K562 (cell line): ENCODE measurements at regions not wholly inside any gene's neighbourhood (a gene's known extent, or its start where the extent isn't known, plus 50 kb on each side); places are given as distances from the start of the nearest gene placed in this dataset.

Experiments used
- ATAC-seq: fragments of 200-7000 bp; cut with Tn5 transposase; 3 replicates; pipeline ENCODE4 v1.9.1; 2020; ENCODE audit warnings: moderate library complexity
- BruUV-seq: library from RNA; stranded (reverse); fragments of 400-500 nt; replicated peaks from 2 replicates; lab custom pipeline; 2021; lab: Mats Ljungman, UMichigan
- CTCF ChIA-PET: fragments of 300-600 bp; formaldehyde crosslinking; extraction: SDS; loops from one replicate; lab custom pipeline; 2021; ENCODE audit warnings: low intra/inter-chr PET ratio; lab: Yijun Ruan, JAX
- POLR2A ChIA-PET: fragments of 300-600, 350-650 bp; sonication (Branson Sonifier 250); formaldehyde crosslinking; extraction: SDS; loops from one replicate; lab custom pipeline; 2021; ENCODE audit warnings: antibody characterized with exemption, inconsistent platforms; lab: Yijun Ruan, JAX
- DNase-seq, 4 experiments: peaks; one replicate each; pipeline versions ENCODE4 v3.0.0 to v3.0.0-alpha.2; 2011 to 2018; ENCODE audit warnings: low spot score in 3 of 4, mixed read lengths in 3 of 4; ENCODE audit errors: extremely low read depth in 1 of 4
- FAIRE-seq: peaks from 2 replicates; lab custom pipeline; 2011; peaks lifted over from hg19 to GRCh38; lab: Jason Lieb, UNC
- H2AFZ ChIP-seq: 2 replicates; pipeline ENCODE4 v1.6.0; 2011; ENCODE audit warnings: low read depth, low read length, control low read depth, inconsistent platforms
- H3K27ac ChIP-seq: fragments of 200-600 bp; 3 replicates; pipeline ENCODE4 v1.8.0; 2011; ENCODE audit warnings: low read depth, mild to moderate bottlenecking, control low read depth, inconsistent platforms, low read length, moderate library complexity, mixed read lengths; ENCODE audit errors: extremely low read depth
- H3K27me3 ChIP-seq, 2 experiments: fragments of 300-600 bp in 1 of 2; 2 replicates in 1 of 2; 3 replicates in 1 of 2; pipeline versions ENCODE4 v1.6.0 to v1.8.0; 2011; ENCODE audit warnings: inconsistent platforms in 2 of 2, low read length in 2 of 2, mild to moderate bottlenecking in 1 of 2, mixed read lengths in 1 of 2, moderate library complexity in 1 of 2; ENCODE audit not compliant: control insufficient read depth in 2 of 2, insufficient read depth in 2 of 2
- H3K36me3 ChIP-seq: fragments of 300-600 bp; 3 replicates; pipeline ENCODE4 v1.8.0; 2011; ENCODE audit warnings: mild to moderate bottlenecking, low read length, inconsistent platforms; ENCODE audit not compliant: control insufficient read depth, insufficient read depth
- H3K4me1 ChIP-seq, 2 experiments: fragments of 200-600 bp in 1 of 2; replicated peaks in 1 of 2; 2 replicates in 1 of 2; 3 replicates in 1 of 2; pipeline versions ENCODE4 v1.5.1 to v1.8.0; 2011; ENCODE audit warnings: inconsistent platforms in 2 of 2, low read length in 2 of 2, mild to moderate bottlenecking in 1 of 2, mixed read lengths in 1 of 2, moderate library complexity in 1 of 2; ENCODE audit not compliant: control insufficient read depth in 2 of 2, insufficient read depth in 2 of 2
- H3K4me2 ChIP-seq: 2 replicates; pipeline ENCODE4 v1.6.1; 2011; ENCODE audit warnings: low read length, control low read depth, inconsistent platforms, mixed read lengths; ENCODE audit not compliant: insufficient read depth
- H3K4me3 ChIP-seq: fragments of 200-600 bp; sonication (generic), shearing (Covaris generic); 2 replicates; pipeline ENCODE4 v1.5.1; 2016; ENCODE audit warnings: control low read depth, inconsistent platforms
- H3K79me2 ChIP-seq: fragments of 200-600 bp; 3 replicates; pipeline ENCODE4 v1.8.0; 2011; ENCODE audit warnings: low read length, inconsistent platforms; ENCODE audit not compliant: control insufficient read depth, insufficient read depth
- H3K9ac ChIP-seq, 2 experiments: 2 replicates each; pipeline versions ENCODE4 v1.6.0 to v1.6.1; 2011; ENCODE audit warnings: low read depth in 2 of 2, low read length in 2 of 2, control low read depth in 1 of 2, inconsistent platforms in 1 of 2, mild to moderate bottlenecking in 1 of 2, mixed read lengths in 1 of 2; ENCODE audit not compliant: insufficient read depth in 1 of 2
- H3K9me1 ChIP-seq: one replicate; pipeline ENCODE4 v1.6.0; 2011; ENCODE audit warnings: inconsistent platforms, mild to moderate bottlenecking, low read length, moderate library complexity; ENCODE audit not compliant: control insufficient read depth, insufficient read depth
- H3K9me3 ChIP-seq: replicated peaks from 2 replicates; pipeline ENCODE4 v1.5.1; 2011; ENCODE audit warnings: low read depth, low read length, inconsistent platforms; ENCODE audit not compliant: control insufficient read depth, insufficient read depth
- H4K20me1 ChIP-seq: replicated peaks from 2 replicates; pipeline ENCODE4 v1.6.1; 2011; ENCODE audit warnings: low read length, inconsistent platforms, mixed read lengths; ENCODE audit not compliant: control insufficient read depth, insufficient read depth
- CBFA2T3 ChIP-seq: fragments of 450-650 bp; IDR thresholded peaks from 2 replicates; pipeline ENCODE4 v1.6.1; 2017
- CREBBP ChIP-seq: IDR thresholded peaks from one replicate; pipeline ENCODE4 v1.6.1; 2012; ENCODE audit warnings: low read depth, mild to moderate bottlenecking, control low read depth, inconsistent platforms, low read length
- HDAC1 ChIP-seq, 2 experiments: fragments of 450-650 bp; IDR thresholded peaks; 2 replicates each; pipeline ENCODE4 v1.6.1; 2016 to 2017; ENCODE audit warnings: inconsistent platforms in 1 of 2, mild to moderate bottlenecking in 1 of 2, moderate library complexity in 1 of 2
- JUN ChIP-seq, 2 experiments: sonication (generic) in 1 of 2; formaldehyde crosslinking in 1 of 2; IDR thresholded peaks; 2 replicates each; pipeline versions ENCODE4 v1.6.1 to v1.8.0; 2012 to 2022; ENCODE audit warnings: borderline replicate concordance in 2 of 2, mild to moderate bottlenecking in 2 of 2, improper control_type of control experiment in 1 of 2, low read depth in 1 of 2, low read length in 1 of 2, missing genetic modification reagents in 1 of 2
- MITF ChIP-seq: IDR thresholded peaks from 2 replicates; pipeline ENCODE4 v1.6.1; 2014; ENCODE audit warnings: antibody characterized with exemption
- POLR3G ChIP-seq: IDR thresholded peaks from 2 replicates; pipeline ENCODE4 v1.6.1; 2011; ENCODE audit not compliant: insufficient read length, insufficient replicate concordance; ENCODE audit errors: extremely low read depth
- RAD51 ChIP-seq: fragments of 450-650 bp; IDR thresholded peaks from 2 replicates; pipeline ENCODE4 v1.7.1; 2016; ENCODE audit warnings: low read depth, mild to moderate bottlenecking, borderline replicate concordance
- RBFOX2 ChIP-seq: fragments of 200-400 bp; formaldehyde crosslinking; IDR thresholded peaks from 2 replicates; pipeline ENCODE4 v1.6.1; 2017; ENCODE audit warnings: low read depth, mild to moderate bottlenecking, low read length, moderate library complexity
- TEAD2 ChIP-seq: fragments of 450-650 bp; IDR thresholded peaks from 2 replicates; pipeline ENCODE4 v1.6.1; 2016; ENCODE audit warnings: missing genetic modification characterization, control low read depth, missing compliant biosample characterization
- ZFPM2 ChIP-seq: fragments of 250-450 bp; sonication (Bioruptor Pico); IDR thresholded peaks from 2 replicates; pipeline ENCODE4 v1.5.1; 2022; ENCODE audit warnings: mild to moderate bottlenecking
- ZNF316 ChIP-seq: fragments of 450-650 bp; IDR thresholded peaks from 2 replicates; pipeline ENCODE4 v1.6.1; 2016
- WGBS: fragments of 100-300 bp; shearing (Covaris generic); methylation state at CpG from one replicate; pipeline ENCODE4 v1.1.6; 2016; ENCODE audit warnings: low coverage, mixed read lengths; ENCODE audit not compliant: insufficient coverage; ENCODE audit errors: missing lambda C conversion rate; 5-methylcytosine and 5-hydroxymethylcytosine counted together
- in situ Hi-C: fragments of 300-500 bp; cut with MboI; formaldehyde crosslinking; loops from 4 replicates; pipeline ENCODE4 v1.15.0; 2018; ENCODE audit warnings: inconsistent platforms, mixed read lengths
- intact Hi-C: fragments of 100-400 bp; cut with micrococcal nuclease; formaldehyde crosslinking; loops from 2 replicates; pipeline ENCODE4 v1.14.2; 2022
- TF ChIP-seq, protein P1 (sequence below): fragments of 250-450 bp; sonication (Bioruptor Pico); IDR thresholded peaks from 2 replicates; pipeline ENCODE4 v1.8.0; 2021; ENCODE audit warnings: moderate library complexity, mild to moderate bottlenecking, inconsistent platforms

GRCh38 chr5:168066536-168067208 is 224.8 kb upstream of the WWC1 start:
- TF ChIP-seq POLR3G (no peak), ZFPM2 (no peak), CREBBP (no peak), JUN (IDR thresholded peaks at IDR 0.05; ENCODE audit: borderline replicate concordance, low read depth, low read length) (no peak), JUN (CRISPR knock-in tag; IDR thresholded peaks at IDR 0.05; ENCODE audit: borderline replicate concordance) (no peak), ZNF316 (no peak), MITF (no peak), RAD51 (no peak), RBFOX2 (no peak), HDAC1 (IDR thresholded peaks at IDR 0.05) (no peak), TEAD2 (tag) (no peak), CBFA2T3 (no peak)
- TF ChIP-seq, protein P1, sequence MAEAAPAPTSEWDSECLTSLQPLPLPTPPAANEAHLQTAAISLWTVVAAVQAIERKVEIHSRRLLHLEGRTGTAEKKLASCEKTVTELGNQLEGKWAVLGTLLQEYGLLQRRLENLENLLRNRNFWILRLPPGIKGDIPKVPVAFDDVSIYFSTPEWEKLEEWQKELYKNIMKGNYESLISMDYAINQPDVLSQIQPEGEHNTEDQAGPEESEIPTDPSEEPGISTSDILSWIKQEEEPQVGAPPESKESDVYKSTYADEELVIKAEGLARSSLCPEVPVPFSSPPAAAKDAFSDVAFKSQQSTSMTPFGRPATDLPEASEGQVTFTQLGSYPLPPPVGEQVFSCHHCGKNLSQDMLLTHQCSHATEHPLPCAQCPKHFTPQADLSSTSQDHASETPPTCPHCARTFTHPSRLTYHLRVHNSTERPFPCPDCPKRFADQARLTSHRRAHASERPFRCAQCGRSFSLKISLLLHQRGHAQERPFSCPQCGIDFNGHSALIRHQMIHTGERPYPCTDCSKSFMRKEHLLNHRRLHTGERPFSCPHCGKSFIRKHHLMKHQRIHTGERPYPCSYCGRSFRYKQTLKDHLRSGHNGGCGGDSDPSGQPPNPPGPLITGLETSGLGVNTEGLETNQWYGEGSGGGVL (CRISPR knock-in tag) = no peak
- intact Hi-C loops = no loop called here
- ChIA-PET POLR2A (no interaction called here), CTCF (no interaction called here)
- ATAC-seq = no peak
- FAIRE-seq = no peak
- BruUV-seq = no TSS peak
- H3K4me2 ChIP-seq = no peak overlapping the region
- H4K20me1 ChIP-seq = no peaks in the 10 kb centered on the region
- H3K27ac ChIP-seq = no peak overlapping the region
- H3K9me3 ChIP-seq = no peaks in the 10 kb centered on the region
- H3K4me1 ChIP-seq = no peaks in the 10 kb centered on the region
- H3K27me3 ChIP-seq = no peaks in the 10 kb centered on the region
- no peak overlapping the region for H2AFZ ChIP-seq
- H3K9me1 ChIP-seq = no peaks in the 10 kb centered on the region
- no peak for DNase-seq
- H3K4me3 ChIP-seq = no peak overlapping the region
- 2% methylated on average over 5 of the region's 5 CpGs for WGBS
- no peaks in the 10 kb centered on the region for H3K36me3 ChIP-seq
- in situ Hi-C loops = no loop called here
- no peak overlapping the region for H3K9ac ChIP-seq
- H3K79me2 ChIP-seq = no peaks in the 10 kb centered on the region
